ENCODE measurements at regions not wholly inside any gene's neighbourhood (a gene's known extent, or its start where the extent isn't known, plus 50 kb on each side); places are given as distances from the start of the nearest gene placed in this dataset.
A peak's percentile ranks its signal among the peaks of the same experiment; 100 is the strongest.

- Histone ChIP-seq H3K9me3 (ENCODE audit: control insufficient read depth, low read length) (peaks cover 12% of the 10 kb centered on the region), H3K4me3 (ENCODE audit: low read length) (no peak overlapping the region), H3K4me1 (ENCODE audit: control insufficient read depth, insufficient read depth, low read length) (no peaks in the 10 kb centered on the region), H3K27me3 (replicated peaks; ENCODE audit: control insufficient read depth, insufficient read depth, low read length) (peaks cover 12% of the 10 kb centered on the region), H3K9ac (ENCODE audit: low read length) (no peak overlapping the region), H3K36me3 (ENCODE audit: control insufficient read depth, insufficient read depth, low read length, severe bottlenecking) (no peaks in the 10 kb centered on the region)
- peak; percentile 89 for DNase-seq (ENCODE audit: low read depth)
Measured at GRCh38 chr10:61140765-61141392, 196.9 kb upstream of the RHOBTB1 start.

GRCh38 chr10:61139592-61139953 lies 195.6 kb upstream of the RHOBTB1 start:
- Histone ChIP-seq H3K27me3 (replicated peaks; ENCODE audit: control insufficient read depth, insufficient read depth, low read length) (peaks cover 7% of the 10 kb centered on the region), H3K36me3 (ENCODE audit: control insufficient read depth, insufficient read depth, low read length, severe bottlenecking) (no peaks in the 10 kb centered on the region), H3K4me3 (ENCODE audit: low read length) (no peak overlapping the region), H3K4me1 (ENCODE audit: control insufficient read depth, insufficient read depth, low read length) (no peaks in the 10 kb centered on the region), H3K9me3 (ENCODE audit: control insufficient read depth, low read length) (peaks cover 12% of the 10 kb centered on the region), H3K9ac (ENCODE audit: low read length) (no peak overlapping the region)
- no peak for DNase-seq (ENCODE audit: low read depth)

- peak; percentile 27 for DNase-seq (ENCODE audit: low read depth)
Measured at GRCh38 chr10:61138708-61139591, 195.0 kb upstream of the RHOBTB1 start.

GRCh38 chr10:61136139-61136538 lies 192.2 kb upstream of the RHOBTB1 start:
- no peaks in the 10 kb centered on the region for H3K36me3 ChIP-seq (ENCODE audit: control insufficient read depth, insufficient read depth, low read length, severe bottlenecking)
- H3K9ac ChIP-seq (ENCODE audit: low read length): no peak overlapping the region
- H3K4me3 ChIP-seq (ENCODE audit: low read length): no peak overlapping the region
- peaks cover 6% of the 10 kb centered on the region for H3K27me3 ChIP-seq (replicated peaks; ENCODE audit: control insufficient read depth, insufficient read depth, low read length)
- no peaks in the 10 kb centered on the region for H3K4me1 ChIP-seq (ENCODE audit: control insufficient read depth, insufficient read depth, low read length)
- H3K9me3 ChIP-seq (ENCODE audit: control insufficient read depth, low read length): peaks cover 7% of the 10 kb centered on the region
- peak; percentile 19 for DNase-seq (ENCODE audit: low read depth)

More at GRCh38 chr10:61138708-61139591, 195.0 kb upstream of the RHOBTB1 start:
- H3K4me1 ChIP-seq (ENCODE audit: control insufficient read depth, insufficient read depth, low read length): no peaks in the 10 kb centered on the region
- no peaks in the 10 kb centered on the region for H3K36me3 ChIP-seq (ENCODE audit: control insufficient read depth, insufficient read depth, low read length, severe bottlenecking)
- H3K27me3 ChIP-seq (replicated peaks; ENCODE audit: control insufficient read depth, insufficient read depth, low read length): peaks cover 6% of the 10 kb centered on the region
- no peak overlapping the region for H3K9ac ChIP-seq (ENCODE audit: low read length)
- H3K9me3 ChIP-seq (ENCODE audit: control insufficient read depth, low read length): peaks cover 14% of the 10 kb centered on the region
- no peak overlapping the region for H3K4me3 ChIP-seq (ENCODE audit: low read length)

- peaks cover 6% of the 10 kb centered on the region for H3K27me3 ChIP-seq (replicated peaks; ENCODE audit: control insufficient read depth, insufficient read depth, low read length)
- H3K9ac ChIP-seq (ENCODE audit: low read length): no peak overlapping the region
- no peaks in the 10 kb centered on the region for H3K36me3 ChIP-seq (ENCODE audit: control insufficient read depth, insufficient read depth, low read length, severe bottlenecking)
- DNase-seq (ENCODE audit: low read depth): no peak
- H3K4me1 ChIP-seq (ENCODE audit: control insufficient read depth, insufficient read depth, low read length): no peaks in the 10 kb centered on the region
- H3K9me3 ChIP-seq (ENCODE audit: control insufficient read depth, low read length): peaks cover 7% of the 10 kb centered on the region
- no peak overlapping the region for H3K4me3 ChIP-seq (ENCODE audit: low read length)
Measured at GRCh38 chr10:61135276-61135721, 191.3 kb upstream of the RHOBTB1 start.

GRCh38 chr10:61130366-61130765 lies 186.4 kb upstream of the RHOBTB1 start:
- Histone ChIP-seq H3K36me3 (ENCODE audit: control insufficient read depth, insufficient read depth, low read length, severe bottlenecking) (no peaks in the 10 kb centered on the region), H3K27me3 (replicated peaks; ENCODE audit: control insufficient read depth, insufficient read depth, low read length) (peaks cover 3% of the 10 kb centered on the region), H3K9me3 (ENCODE audit: control insufficient read depth, low read length) (peaks cover 7% of the 10 kb centered on the region), H3K9ac (ENCODE audit: low read length) (no peak overlapping the region), H3K4me3 (ENCODE audit: low read length) (no peak overlapping the region), H3K4me1 (ENCODE audit: control insufficient read depth, insufficient read depth, low read length) (no peaks in the 10 kb centered on the region)
- peak; percentile 68 for DNase-seq (ENCODE audit: low read depth)

- H3K9ac ChIP-seq (ENCODE audit: low read length): no peak overlapping the region
- H3K27me3 ChIP-seq (replicated peaks; ENCODE audit: control insufficient read depth, insufficient read depth, low read length): no peaks in the 10 kb centered on the region
- no peaks in the 10 kb centered on the region for H3K9me3 ChIP-seq (ENCODE audit: control insufficient read depth, low read length)
- H3K36me3 ChIP-seq (ENCODE audit: control insufficient read depth, insufficient read depth, low read length, severe bottlenecking): no peaks in the 10 kb centered on the region
- no peak overlapping the region for H3K4me3 ChIP-seq (ENCODE audit: low read length)
- no peaks in the 10 kb centered on the region for H3K4me1 ChIP-seq (ENCODE audit: control insufficient read depth, insufficient read depth, low read length)
- DNase-seq (ENCODE audit: low read depth): no peak
Measured at GRCh38 chr10:61128196-61128595, 184.2 kb upstream of the RHOBTB1 start.

GRCh38 chr10:61125560-61126170 lies 181.7 kb upstream of the RHOBTB1 start:
- no peaks in the 10 kb centered on the region for H3K27me3 ChIP-seq (replicated peaks; ENCODE audit: control insufficient read depth, insufficient read depth, low read length)
- no peak overlapping the region for H3K4me3 ChIP-seq (ENCODE audit: low read length)
- no peak overlapping the region for H3K9ac ChIP-seq (ENCODE audit: low read length)
- no peaks in the 10 kb centered on the region for H3K36me3 ChIP-seq (ENCODE audit: control insufficient read depth, insufficient read depth, low read length, severe bottlenecking)
- DNase-seq (ENCODE audit: low read depth): no peak
- H3K9me3 ChIP-seq (ENCODE audit: control insufficient read depth, low read length): no peaks in the 10 kb centered on the region
- no peaks in the 10 kb centered on the region for H3K4me1 ChIP-seq (ENCODE audit: control insufficient read depth, insufficient read depth, low read length)

GRCh38 chr10:61124756-61125530 lies 181.0 kb upstream of the RHOBTB1 start:
- H3K9me3 ChIP-seq (ENCODE audit: control insufficient read depth, low read length): no peaks in the 10 kb centered on the region
- H3K27me3 ChIP-seq (replicated peaks; ENCODE audit: control insufficient read depth, insufficient read depth, low read length): no peaks in the 10 kb centered on the region
- no peak overlapping the region for H3K9ac ChIP-seq (ENCODE audit: low read length)
- H3K4me1 ChIP-seq (ENCODE audit: control insufficient read depth, insufficient read depth, low read length): no peaks in the 10 kb centered on the region
- no peaks in the 10 kb centered on the region for H3K36me3 ChIP-seq (ENCODE audit: control insufficient read depth, insufficient read depth, low read length, severe bottlenecking)
- H3K4me3 ChIP-seq (ENCODE audit: low read length): no peak overlapping the region
- no peak for DNase-seq (ENCODE audit: low read depth)

GRCh38 chr10:61120805-61121204 lies 176.8 kb upstream of the RHOBTB1 start:
- Histone ChIP-seq H3K4me3 (ENCODE audit: low read length) (no peak overlapping the region), H3K36me3 (ENCODE audit: control insufficient read depth, insufficient read depth, low read length, severe bottlenecking) (no peaks in the 10 kb centered on the region), H3K27me3 (replicated peaks; ENCODE audit: control insufficient read depth, insufficient read depth, low read length) (peaks cover 10% of the 10 kb centered on the region), H3K9me3 (ENCODE audit: control insufficient read depth, low read length) (no peaks in the 10 kb centered on the region), H3K9ac (ENCODE audit: low read length) (no peak overlapping the region), H3K4me1 (ENCODE audit: control insufficient read depth, insufficient read depth, low read length) (no peaks in the 10 kb centered on the region)
- DNase-seq (ENCODE audit: low read depth): no peak

GRCh38 chr10:61119573-61119972 lies 175.6 kb upstream of the RHOBTB1 start:
- Histone ChIP-seq H3K4me1 (ENCODE audit: control insufficient read depth, insufficient read depth, low read length) (no peaks in the 10 kb centered on the region), H3K27me3 (replicated peaks; ENCODE audit: control insufficient read depth, insufficient read depth, low read length) (peaks cover 10% of the 10 kb centered on the region), H3K4me3 (ENCODE audit: low read length) (no peak overlapping the region), H3K36me3 (ENCODE audit: control insufficient read depth, insufficient read depth, low read length, severe bottlenecking) (no peaks in the 10 kb centered on the region), H3K9me3 (ENCODE audit: control insufficient read depth, low read length) (no peaks in the 10 kb centered on the region), H3K9ac (ENCODE audit: low read length) (no peak overlapping the region)
- no peak for DNase-seq (ENCODE audit: low read depth)

Data from adipocyte (in vitro differentiated cells).